ENCODE measurements at regions not wholly inside any gene's neighbourhood (a gene's known extent, or its start where the extent isn't known, plus 50 kb on each side); places are given as distances from the start of the nearest gene placed in this dataset.
A peak's percentile ranks its signal among the peaks of the same experiment; 100 is the strongest.

DNA sequence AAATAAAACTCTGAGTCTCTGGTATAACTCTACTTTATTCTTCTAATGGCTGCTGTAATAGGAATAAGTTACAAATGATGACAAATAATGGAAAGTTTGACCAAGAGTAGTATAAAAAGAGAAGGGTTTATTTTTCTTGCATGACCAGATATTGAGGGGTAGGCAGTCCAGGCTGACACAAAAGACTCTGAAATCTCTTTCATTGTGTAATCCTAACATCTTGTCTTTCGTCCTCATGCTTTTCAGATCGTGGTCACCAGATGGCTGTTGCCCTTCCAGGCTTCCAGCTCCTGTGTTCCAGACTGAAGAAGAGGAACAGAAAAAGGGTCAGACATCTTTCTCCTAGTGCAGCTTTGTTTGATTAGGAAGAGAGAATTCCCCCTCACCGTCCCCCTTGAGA lies 176.9 kb upstream of the GK2 start:
- TF ChIP-seq, protein P1, sequence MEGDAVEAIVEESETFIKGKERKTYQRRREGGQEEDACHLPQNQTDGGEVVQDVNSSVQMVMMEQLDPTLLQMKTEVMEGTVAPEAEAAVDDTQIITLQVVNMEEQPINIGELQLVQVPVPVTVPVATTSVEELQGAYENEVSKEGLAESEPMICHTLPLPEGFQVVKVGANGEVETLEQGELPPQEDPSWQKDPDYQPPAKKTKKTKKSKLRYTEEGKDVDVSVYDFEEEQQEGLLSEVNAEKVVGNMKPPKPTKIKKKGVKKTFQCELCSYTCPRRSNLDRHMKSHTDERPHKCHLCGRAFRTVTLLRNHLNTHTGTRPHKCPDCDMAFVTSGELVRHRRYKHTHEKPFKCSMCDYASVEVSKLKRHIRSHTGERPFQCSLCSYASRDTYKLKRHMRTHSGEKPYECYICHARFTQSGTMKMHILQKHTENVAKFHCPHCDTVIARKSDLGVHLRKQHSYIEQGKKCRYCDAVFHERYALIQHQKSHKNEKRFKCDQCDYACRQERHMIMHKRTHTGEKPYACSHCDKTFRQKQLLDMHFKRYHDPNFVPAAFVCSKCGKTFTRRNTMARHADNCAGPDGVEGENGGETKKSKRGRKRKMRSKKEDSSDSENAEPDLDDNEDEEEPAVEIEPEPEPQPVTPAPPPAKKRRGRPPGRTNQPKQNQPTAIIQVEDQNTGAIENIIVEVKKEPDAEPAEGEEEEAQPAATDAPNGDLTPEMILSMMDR (IDR thresholded peaks at IDR 0.05; ENCODE audit: insufficient read depth, low read length) = no peak
- DNase-seq (ENCODE audit: low read depth) = no peak

DNA sequence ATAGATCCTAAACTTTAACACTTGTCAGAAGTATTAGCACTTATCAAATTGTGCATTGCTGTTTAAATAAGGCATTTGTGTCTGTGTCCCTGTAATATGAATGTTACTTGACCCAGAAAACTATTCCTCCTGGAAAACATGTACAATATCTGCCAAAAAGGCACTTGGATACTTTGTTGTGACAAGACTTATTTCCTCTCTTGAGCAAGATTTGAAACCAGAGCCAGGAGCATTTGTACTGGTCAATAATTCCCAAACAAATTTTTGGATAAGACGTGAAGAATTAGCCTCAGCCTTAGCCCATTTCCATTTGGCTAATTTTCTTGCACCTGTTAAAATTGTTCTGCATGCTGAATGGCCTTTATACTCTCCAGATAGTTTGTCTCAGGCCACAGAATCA lies 176.3 kb upstream of the GK2 start:
- DNase-seq (ENCODE audit: low read depth) = no peak
- TF ChIP-seq, protein P1 (IDR thresholded peaks at IDR 0.05; ENCODE audit: insufficient read depth, low read length) = no peak
- H3K4me3 ChIP-seq (ENCODE audit: low read depth, low read length) = no peak overlapping the region

More for the DNA sequence above, 176.9 kb upstream of the GK2 start:
- H3K4me3 ChIP-seq (ENCODE audit: low read depth, low read length) = no peak overlapping the region

DNA sequence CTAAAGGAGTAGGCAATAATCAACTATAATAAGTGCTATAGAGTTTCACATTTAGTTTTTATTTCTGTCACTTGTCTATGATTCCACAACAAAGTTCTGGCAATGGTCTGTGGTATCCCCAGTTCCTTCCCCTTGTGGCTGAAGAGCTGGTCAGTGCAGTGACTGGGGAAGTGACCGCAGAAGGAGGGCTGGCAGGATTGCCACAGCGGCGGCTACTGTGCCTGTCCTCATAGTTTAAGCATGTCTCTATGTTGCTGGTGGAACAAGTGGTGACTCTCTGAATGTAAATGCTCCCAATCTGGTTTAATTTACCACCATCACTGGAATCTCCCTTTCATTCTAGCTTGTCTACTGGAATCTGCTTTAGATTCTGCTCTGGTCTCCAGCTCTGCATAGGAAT lies 170.6 kb upstream of the GK2 start:
- no peak for DNase-seq (ENCODE audit: low read depth)
- H3K4me3 ChIP-seq (ENCODE audit: low read depth, low read length) = no peak overlapping the region
- TF ChIP-seq, protein P1 (IDR thresholded peaks at IDR 0.05; ENCODE audit: insufficient read depth, low read length) = no peak

DNA sequence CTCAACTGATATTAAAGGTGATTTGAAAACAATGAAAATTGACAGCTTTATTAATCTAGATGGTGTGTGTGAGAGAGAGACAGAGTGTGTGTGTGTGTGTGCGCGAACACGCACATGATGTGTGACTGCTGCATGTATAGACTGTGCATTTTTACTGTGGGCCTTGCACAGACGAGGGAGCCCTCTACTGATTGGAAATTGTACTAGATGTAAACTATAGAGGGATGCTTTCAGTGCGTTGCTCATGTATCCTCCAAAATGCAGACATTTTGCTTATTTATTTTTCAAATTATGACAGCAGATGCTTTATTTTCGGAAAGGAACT lies 168.4 kb upstream of the GK2 start:
- H3K4me3 ChIP-seq (ENCODE audit: low read depth, low read length) = no peak overlapping the region
- TF ChIP-seq, protein P1 (IDR thresholded peaks at IDR 0.05; ENCODE audit: insufficient read depth, low read length) = peak; percentile 66
- peak; percentile 51 for DNase-seq (ENCODE audit: low read depth)

DNA sequence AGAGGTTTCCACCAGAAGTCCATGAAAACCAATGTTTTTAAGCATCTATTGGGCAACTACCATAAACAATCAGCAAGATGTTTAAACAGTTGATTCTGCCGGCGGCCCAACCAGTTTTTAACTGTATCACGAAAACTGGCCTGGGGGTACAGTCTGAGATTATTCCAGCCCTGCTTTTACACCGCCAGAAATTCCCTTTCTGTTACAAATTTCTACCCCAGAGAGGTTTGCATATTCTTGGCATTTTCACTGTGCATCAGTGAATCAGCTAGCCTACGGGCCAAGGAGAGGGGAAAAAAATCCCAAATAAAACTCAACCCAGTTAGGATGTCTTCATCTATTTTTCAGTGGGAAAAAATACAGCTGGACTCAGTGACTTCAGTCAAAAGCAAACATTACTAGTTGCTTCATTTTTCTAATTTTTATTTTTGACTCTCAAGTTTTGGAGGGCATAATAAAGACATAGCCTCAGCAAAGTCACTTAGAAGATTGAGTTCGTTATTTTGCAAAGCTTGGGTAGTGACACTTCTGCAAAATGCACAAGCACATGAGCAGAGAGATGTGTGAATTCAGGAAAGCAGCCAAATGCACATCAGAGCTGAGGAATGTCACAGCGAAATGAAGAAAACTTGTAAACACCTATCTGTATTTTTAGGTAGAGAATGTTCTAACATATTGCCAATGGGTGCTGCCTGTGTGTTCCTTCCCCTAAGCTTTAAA lies 167.8 kb upstream of the GK2 start:
- H3K4me3 ChIP-seq (ENCODE audit: low read depth, low read length) = no peak overlapping the region
- TF ChIP-seq, protein P1 (IDR thresholded peaks at IDR 0.05; ENCODE audit: insufficient read depth, low read length) = no peak
- peak; percentile 24 for DNase-seq (ENCODE audit: low read depth)

DNA sequence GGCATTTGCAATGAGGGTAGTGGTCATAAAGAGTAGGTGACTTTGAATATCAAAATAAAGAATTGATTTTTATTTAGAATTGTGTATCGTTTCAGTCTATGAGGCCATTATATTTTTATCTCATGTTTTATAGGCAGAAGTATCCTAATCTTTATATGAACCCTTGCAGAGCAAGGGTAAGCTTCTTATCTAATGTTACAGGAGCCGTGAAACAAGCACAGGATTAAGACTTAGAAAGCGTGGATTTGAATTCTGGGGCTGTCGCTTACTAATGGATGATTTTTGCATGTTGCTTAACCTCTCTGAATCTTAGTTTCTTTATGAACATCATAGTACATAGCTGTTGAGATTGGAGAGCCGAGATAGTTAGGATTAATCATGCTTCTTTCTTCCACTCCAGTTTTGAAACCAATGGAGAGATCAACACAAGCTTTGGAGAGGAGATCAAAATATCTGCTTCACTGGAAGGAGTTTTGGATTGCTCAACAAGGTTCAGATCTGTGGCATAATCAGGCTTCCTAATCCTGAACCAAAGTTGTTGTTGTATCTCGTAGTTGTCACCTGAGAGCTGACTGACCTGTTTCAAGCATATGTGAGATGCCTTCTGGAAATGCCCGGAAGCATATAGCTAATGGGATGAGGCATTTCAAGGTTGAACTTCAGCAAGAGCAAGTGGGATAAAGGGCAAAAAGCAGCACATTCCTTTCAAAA lies 166.9 kb upstream of the GK2 start:
- no peak for DNase-seq (ENCODE audit: low read depth)
- TF ChIP-seq, protein P1 (IDR thresholded peaks at IDR 0.05; ENCODE audit: insufficient read depth, low read length) = no peak
- no peak overlapping the region for H3K4me3 ChIP-seq (ENCODE audit: low read depth, low read length)

All from fibroblast of the aortic adventitia (primary cell).